H9 (cell line): ENCODE measurements at regions not wholly inside any gene's neighbourhood (a gene's known extent, or its start where the extent isn't known, plus 50 kb on each side); places are given as distances from the start of the nearest gene placed in this dataset.

Experiments used
- DNase-seq: peaks from one replicate; pipeline ENCODE4 v3.0.0-alpha.2; 2017
- H2AFZ ChIP-seq: one replicate; pipeline ENCODE4 v1.6.1; 2013; ENCODE audit warnings: mild to moderate bottlenecking, low read length, control low read depth, moderate library complexity
- H2AK5ac ChIP-seq: 2 replicates; pipeline ENCODE4 v1.6.1; 2013; ENCODE audit warnings: low read length, control low read depth, mixed read lengths; ENCODE audit not compliant: insufficient read length
- H2BK120ac ChIP-seq: one replicate; pipeline ENCODE4 v1.6.1; 2013; ENCODE audit warnings: low read depth, mild to moderate bottlenecking, low read length, control low read depth, inconsistent platforms; ENCODE audit not compliant: poor library complexity, severe bottlenecking
- H2BK12ac ChIP-seq: 2 replicates; pipeline ENCODE4 v1.6.1; 2013; ENCODE audit warnings: low read length, control low read depth, mixed read lengths, low read depth; ENCODE audit not compliant: insufficient read length
- H2BK15ac ChIP-seq: 2 replicates; pipeline ENCODE4 v1.6.1; 2013; ENCODE audit warnings: low read depth, low read length, control low read depth
- H2BK20ac ChIP-seq: one replicate; pipeline ENCODE4 v1.6.1; 2013; ENCODE audit warnings: low read depth, mild to moderate bottlenecking, low read length, control low read depth, inconsistent platforms; ENCODE audit not compliant: poor library complexity, severe bottlenecking
- H2BK5ac ChIP-seq: 2 replicates; pipeline ENCODE4 v1.6.1; 2013; ENCODE audit warnings: low read length, control low read depth, mixed read lengths; ENCODE audit not compliant: insufficient read length
- H3K14ac ChIP-seq: 2 replicates; pipeline ENCODE4 v1.6.1; 2013; ENCODE audit warnings: low read length, control low read depth; ENCODE audit not compliant: insufficient read depth
- H3K18ac ChIP-seq: 2 replicates; pipeline ENCODE4 v1.6.1; 2013; ENCODE audit warnings: low read depth, mild to moderate bottlenecking, mixed read lengths, low read length, control low read depth; ENCODE audit not compliant: insufficient read length
- H3K23ac ChIP-seq: 2 replicates; pipeline ENCODE4 v1.6.1; 2013; ENCODE audit warnings: low read length, control low read depth, mixed read lengths, low read depth; ENCODE audit not compliant: insufficient read length
- H3K23me2 ChIP-seq: 2 replicates; pipeline ENCODE4 v1.6.1; 2013; ENCODE audit warnings: low read depth, mild to moderate bottlenecking, mixed read lengths, low read length, control low read depth; ENCODE audit not compliant: insufficient read length, poor library complexity, severe bottlenecking
- H3K27ac ChIP-seq: 2 replicates; pipeline ENCODE4 v1.5.1; 2013; ENCODE audit warnings: low read length, control low read depth, mixed read lengths, low read depth; ENCODE audit not compliant: insufficient read length
- H3K27me3 ChIP-seq: 2 replicates; pipeline ENCODE4 v1.6.1; 2013; ENCODE audit warnings: low read length, control low read depth, inconsistent platforms; ENCODE audit not compliant: insufficient read depth
- H3K4ac ChIP-seq: 2 replicates; pipeline ENCODE4 v1.6.1; 2013; ENCODE audit warnings: low read depth, mild to moderate bottlenecking, control low read depth, inconsistent platforms, low read length, moderate library complexity
- H3K4me1 ChIP-seq: 2 replicates; pipeline ENCODE4 v1.6.1; 2013; ENCODE audit warnings: low read length, control low read depth, inconsistent platforms; ENCODE audit not compliant: insufficient read depth
- H3K4me2 ChIP-seq: 2 replicates; pipeline ENCODE4 v1.6.1; 2013; ENCODE audit warnings: low read length, control low read depth, mixed read lengths; ENCODE audit not compliant: insufficient read length, insufficient read depth
- H3K56ac ChIP-seq: 2 replicates; pipeline ENCODE4 v1.6.1; 2013; ENCODE audit warnings: low read depth, mild to moderate bottlenecking, mixed read lengths, low read length, control low read depth; ENCODE audit not compliant: insufficient read length
- H3K79me1 ChIP-seq: 2 replicates; pipeline ENCODE4 v1.6.1; 2013; ENCODE audit warnings: low read depth, mild to moderate bottlenecking, moderate library complexity, low read length, control low read depth, inconsistent platforms; ENCODE audit not compliant: insufficient read depth, poor library complexity, severe bottlenecking
- H3K79me2 ChIP-seq: 2 replicates; pipeline ENCODE4 v1.6.1; 2013; ENCODE audit warnings: low read length, control low read depth, inconsistent platforms; ENCODE audit not compliant: insufficient read depth
- H3K9ac ChIP-seq: 2 replicates; pipeline ENCODE4 v1.6.1; 2013; ENCODE audit warnings: low read length, control low read depth, mixed read lengths; ENCODE audit not compliant: insufficient read length; ENCODE audit errors: extremely low read depth
- H3K9me3 ChIP-seq: one replicate; pipeline ENCODE4 v1.6.1; 2013; ENCODE audit warnings: low read depth, low read length, inconsistent platforms; ENCODE audit not compliant: control insufficient read depth
- H3T11ph ChIP-seq: one replicate; pipeline ENCODE4 v1.6.1; 2013; ENCODE audit warnings: mild to moderate bottlenecking, low read length, control low read depth, inconsistent platforms
- H4K20me1 ChIP-seq: one replicate; pipeline ENCODE4 v1.6.1; 2013; ENCODE audit not compliant: control insufficient read depth, insufficient read length, insufficient read depth
- H4K5ac ChIP-seq: 2 replicates; pipeline ENCODE4 v1.6.1; 2013; ENCODE audit warnings: low read depth, mild to moderate bottlenecking, mixed read lengths, low read length, control low read depth; ENCODE audit not compliant: insufficient read length
- H4K8ac ChIP-seq: replicated peaks from 2 replicates; pipeline ENCODE4 v1.6.1; 2013; ENCODE audit warnings: low read length, control low read depth, mixed read lengths, low read depth; ENCODE audit not compliant: insufficient read length
- H4K91ac ChIP-seq: 2 replicates; pipeline ENCODE4 v1.6.1; 2013; ENCODE audit warnings: low read depth, mild to moderate bottlenecking, moderate library complexity, mixed read lengths, low read length, control low read depth; ENCODE audit not compliant: insufficient read length
- H3K27ac Mint-ChIP-seq, 3 experiments: 2 replicates in 2 of 3; 3 replicates in 1 of 3; pipeline ENCODE4 v1.8.0; 2020 to 2021; ENCODE audit warnings: mixed read lengths in 3 of 3, mild to moderate bottlenecking in 1 of 3, moderate library complexity in 1 of 3
- H3K27me3 Mint-ChIP-seq: 2 replicates; pipeline ENCODE4 v1.8.0; 2021; ENCODE audit warnings: low read depth, mild to moderate bottlenecking, moderate library complexity, mixed read lengths
- H3K36me3 Mint-ChIP-seq, 3 experiments: 2 replicates in 2 of 3; 3 replicates in 1 of 3; pipeline ENCODE4 v1.8.0; 2020 to 2021; ENCODE audit warnings: low read depth in 3 of 3, mixed read lengths in 3 of 3; ENCODE audit not compliant: insufficient read depth in 1 of 3
- H3K4me1 Mint-ChIP-seq, 2 experiments: 2 replicates each; pipeline ENCODE4 v1.8.0; 2020; ENCODE audit warnings: mixed read lengths in 2 of 2
- H3K4me3 Mint-ChIP-seq, 2 experiments: 2 replicates in 1 of 2; 3 replicates in 1 of 2; pipeline ENCODE4 v1.8.0; 2020 to 2021; ENCODE audit warnings: mild to moderate bottlenecking in 2 of 2, mixed read lengths in 2 of 2, moderate library complexity in 1 of 2
- H3K9me3 Mint-ChIP-seq, 2 experiments: 2 replicates in 1 of 2; 3 replicates in 1 of 2; pipeline ENCODE4 v1.8.0; 2020; ENCODE audit warnings: mild to moderate bottlenecking in 2 of 2, mixed read lengths in 2 of 2, moderate library complexity in 1 of 2
- TF ChIP-seq, protein P1 (sequence below): fragments of 200-600 bp; sonication (generic); conservative IDR thresholded peaks from 3 replicates; pipeline ENCODE4 v1.8.0; 2021; ENCODE audit warnings: antibody characterized with exemption, mild to moderate bottlenecking

DNA sequence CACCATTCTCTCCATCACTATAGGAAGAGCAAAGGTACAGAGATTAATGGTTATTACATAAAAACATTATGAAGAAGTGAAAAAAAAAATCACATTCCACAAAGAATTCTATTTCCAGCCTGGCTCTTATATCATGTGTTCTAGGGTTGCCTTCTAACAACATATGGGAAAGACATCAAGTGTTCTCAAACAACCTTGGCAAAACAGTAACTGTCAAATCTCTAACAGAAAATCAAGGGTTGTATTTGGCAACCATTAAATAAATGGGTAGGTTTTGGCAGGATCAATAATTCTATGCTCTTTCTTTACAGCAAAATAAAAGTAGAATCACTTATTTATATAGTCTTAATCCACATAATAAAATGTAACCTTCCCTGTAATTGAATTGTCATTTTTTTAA is 728.9 kb downstream of the MAT2B start:
- no peak overlapping the region for H2BK20ac ChIP-seq
- H3K9ac ChIP-seq, result no peak overlapping the region
- no peak overlapping the region for H4K5ac ChIP-seq
- no peaks in the 10 kb centered on the region for H3K79me2 ChIP-seq
- H4K20me1 ChIP-seq, result no peaks in the 10 kb centered on the region
- H3K4me1 ChIP-seq, result no peaks in the 10 kb centered on the region; the same call in 1 of the 2 replicates
- no peak overlapping the region for H3K23ac ChIP-seq
- H3K18ac ChIP-seq, result no peak overlapping the region
- no peak overlapping the region for H3K4me3 Mint-ChIP-seq
- no peak overlapping the region for H3K14ac ChIP-seq
- TF ChIP-seq, protein P1, sequence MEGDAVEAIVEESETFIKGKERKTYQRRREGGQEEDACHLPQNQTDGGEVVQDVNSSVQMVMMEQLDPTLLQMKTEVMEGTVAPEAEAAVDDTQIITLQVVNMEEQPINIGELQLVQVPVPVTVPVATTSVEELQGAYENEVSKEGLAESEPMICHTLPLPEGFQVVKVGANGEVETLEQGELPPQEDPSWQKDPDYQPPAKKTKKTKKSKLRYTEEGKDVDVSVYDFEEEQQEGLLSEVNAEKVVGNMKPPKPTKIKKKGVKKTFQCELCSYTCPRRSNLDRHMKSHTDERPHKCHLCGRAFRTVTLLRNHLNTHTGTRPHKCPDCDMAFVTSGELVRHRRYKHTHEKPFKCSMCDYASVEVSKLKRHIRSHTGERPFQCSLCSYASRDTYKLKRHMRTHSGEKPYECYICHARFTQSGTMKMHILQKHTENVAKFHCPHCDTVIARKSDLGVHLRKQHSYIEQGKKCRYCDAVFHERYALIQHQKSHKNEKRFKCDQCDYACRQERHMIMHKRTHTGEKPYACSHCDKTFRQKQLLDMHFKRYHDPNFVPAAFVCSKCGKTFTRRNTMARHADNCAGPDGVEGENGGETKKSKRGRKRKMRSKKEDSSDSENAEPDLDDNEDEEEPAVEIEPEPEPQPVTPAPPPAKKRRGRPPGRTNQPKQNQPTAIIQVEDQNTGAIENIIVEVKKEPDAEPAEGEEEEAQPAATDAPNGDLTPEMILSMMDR, result no peak
- no peak overlapping the region for H4K91ac ChIP-seq
- H3K27ac ChIP-seq, result no peak overlapping the region
- no peaks in the 10 kb centered on the region; a peak in 1 of 7 replicates for H3K36me3 Mint-ChIP-seq
- no peak overlapping the region for H2BK15ac ChIP-seq
- H3T11ph ChIP-seq, result no peak overlapping the region
- H2AFZ ChIP-seq, result no peak overlapping the region
- no peak overlapping the region for H3K27ac Mint-ChIP-seq
- H2BK120ac ChIP-seq, result no peak overlapping the region
- no peaks in the 10 kb centered on the region for H3K23me2 ChIP-seq
- H2BK12ac ChIP-seq, result no peak overlapping the region
- peaks cover 0 to 1% of the 10 kb centered on the region in 2 experiments; a peak in 1 of 5 replicates for H3K9me3 Mint-ChIP-seq
- no peak overlapping the region for H4K8ac ChIP-seq
- H3K56ac ChIP-seq, result no peak overlapping the region
- H3K27me3 Mint-ChIP-seq, result no peaks in the 10 kb centered on the region
- DNase-seq, result no peak
- peaks cover 3% of the 10 kb centered on the region in 2 experiments for H3K4me1 Mint-ChIP-seq
- H3K27me3 ChIP-seq, result no peaks in the 10 kb centered on the region
- H2AK5ac ChIP-seq, result no peak overlapping the region
- no peak overlapping the region for H3K4me2 ChIP-seq
- H3K4ac ChIP-seq, result no peak overlapping the region
- H3K79me1 ChIP-seq, result no peaks in the 10 kb centered on the region
- H3K9me3 ChIP-seq, result no peaks in the 10 kb centered on the region
- no peak overlapping the region for H2BK5ac ChIP-seq
